Erythroblast (primary cell): ENCODE measurements at regions not wholly inside any gene's neighbourhood (a gene's known extent, or its start where the extent isn't known, plus 50 kb on each side); places are given as distances from the start of the nearest gene placed in this dataset.

ENCODE experiments used
- DNase-seq, 2 experiments: peaks; one replicate each; lab custom pipeline; 2025; lab: John Stamatoyannopoulos, UW
- GATA1 ChIP-seq: IDR thresholded peaks from 2 replicates; pipeline ENCODE4 v1.6.1; 2011; ENCODE audit warnings: low read depth, mild to moderate bottlenecking, control low read depth, low read length, moderate library complexity
- POLR2A ChIP-seq: IDR thresholded peaks from 2 replicates; pipeline ENCODE4 v1.6.1; 2011; ENCODE audit warnings: mild to moderate bottlenecking, low read length

DNA sequence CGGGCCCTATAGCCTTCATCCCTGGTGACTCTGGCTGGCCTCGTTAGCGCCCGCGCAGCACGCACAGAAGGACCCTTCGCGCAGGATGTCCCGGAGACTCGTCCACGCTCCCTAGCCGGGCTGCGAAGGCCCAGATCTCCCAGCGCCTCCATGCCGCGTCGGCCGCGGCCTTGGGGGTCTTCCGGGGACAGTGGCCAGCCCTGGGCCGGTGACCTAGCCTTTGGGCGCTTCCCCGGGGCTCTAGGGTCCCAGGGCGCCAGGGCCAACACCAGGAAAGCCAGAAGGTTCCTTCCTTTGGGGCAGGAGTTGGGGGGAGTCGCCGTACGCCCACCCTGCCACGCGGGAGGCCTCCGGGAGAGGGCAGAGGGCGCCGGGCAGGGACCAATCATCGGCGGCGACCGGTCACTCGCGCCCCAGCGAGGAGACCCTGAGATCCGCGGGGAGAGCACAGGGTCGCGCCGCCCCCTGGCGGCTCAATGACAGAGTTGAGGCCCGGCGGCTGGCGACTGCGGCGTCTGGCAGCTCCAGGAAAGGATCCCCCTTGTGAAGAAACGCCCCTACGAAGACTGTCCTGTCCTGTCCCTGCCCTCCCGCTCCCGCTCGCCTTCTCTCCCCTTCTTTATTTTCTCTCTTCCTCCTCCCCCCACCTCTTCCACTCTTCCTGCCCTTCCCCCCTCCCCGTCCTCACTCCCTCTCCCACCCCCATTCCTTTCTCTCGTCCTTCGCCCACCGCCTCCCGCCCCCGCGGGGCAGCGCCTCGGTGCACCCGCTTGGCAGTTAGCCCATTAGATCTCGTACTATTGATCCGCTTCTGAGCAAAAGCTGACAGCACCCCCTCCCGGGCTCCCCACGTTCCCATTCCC lies 62.3 kb upstream of the LBX1 start:
- TF ChIP-seq GATA1 (no peak), POLR2A (no peak)
- DNase-seq: peak; percentile 70 to 73

DNA sequence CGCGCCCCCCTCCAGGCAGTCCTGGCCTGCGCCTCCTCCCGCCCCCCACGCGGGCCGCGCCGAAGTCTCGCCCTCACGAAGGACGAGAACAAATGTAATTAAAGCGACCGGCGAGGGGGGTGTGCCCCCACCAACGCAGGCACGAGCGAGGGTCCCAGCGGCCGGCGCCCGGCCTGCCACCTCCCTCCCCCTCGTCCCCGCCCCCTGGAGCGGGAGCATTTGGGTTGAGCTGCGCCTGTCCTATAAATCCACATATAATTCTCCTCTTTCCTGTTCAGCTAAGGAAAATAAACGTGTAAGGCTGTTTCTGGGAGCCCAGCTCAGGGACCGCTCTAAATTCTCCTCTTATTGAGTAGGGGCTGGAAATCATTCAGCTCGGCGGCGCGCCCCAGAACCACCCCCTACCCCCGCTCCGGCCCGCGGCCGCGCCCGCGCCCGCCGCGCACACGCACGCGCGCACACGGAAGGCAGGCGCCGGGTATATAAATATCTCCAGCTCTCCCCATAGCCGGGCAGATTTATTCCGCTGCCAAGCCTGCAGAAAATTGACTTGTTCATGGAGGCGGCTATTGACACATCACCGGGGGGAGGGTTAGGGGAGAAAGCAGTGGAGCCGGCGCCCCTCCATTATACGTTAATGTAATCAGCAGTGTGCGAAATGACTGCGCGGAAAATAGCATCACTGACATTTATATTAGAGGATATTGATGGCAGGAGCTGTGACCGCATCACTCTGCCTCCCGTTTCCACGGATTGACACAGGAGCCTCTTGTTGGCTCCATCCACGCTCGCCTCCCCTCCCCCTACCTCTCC lies 61.6 kb upstream of the BTRC start:
- TF ChIP-seq GATA1: no peak
- no peak for TF ChIP-seq POLR2A
- DNase-seq: peak; percentile 31 to 47

DNA sequence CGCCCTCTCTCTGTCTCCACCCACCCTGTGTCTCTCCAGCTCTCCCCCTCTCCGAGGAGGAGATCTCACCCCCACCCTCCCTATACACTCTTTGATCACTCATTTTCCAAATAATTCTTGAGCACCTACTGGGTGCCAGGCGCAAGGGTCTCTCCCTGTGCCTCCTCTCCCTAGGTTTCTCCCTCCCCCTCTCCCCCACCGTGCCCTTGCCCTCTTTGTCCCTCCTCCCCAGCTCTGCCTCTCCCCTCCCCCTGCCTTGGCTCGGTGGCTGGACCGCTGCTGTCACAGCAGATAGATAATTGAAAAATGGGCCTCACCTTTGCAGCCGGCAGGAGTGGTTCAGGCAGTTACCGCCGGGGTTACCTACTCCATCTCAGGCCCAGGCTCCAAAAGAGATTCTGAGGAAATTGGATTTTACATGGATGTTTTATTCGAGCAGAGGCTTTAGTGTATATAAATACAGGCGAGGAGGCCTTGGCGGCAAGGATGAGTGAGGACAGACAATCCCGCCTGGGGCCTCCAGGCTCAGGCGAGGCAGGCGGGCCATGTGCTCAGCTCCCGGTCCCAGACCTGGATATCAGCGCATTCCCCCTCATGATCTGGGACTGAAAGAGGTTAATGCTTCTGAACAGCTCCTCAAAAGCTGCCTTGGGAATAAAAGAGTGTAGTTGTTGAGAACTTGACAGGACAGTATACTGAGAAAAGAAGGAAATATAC lies 60.8 kb upstream of the BTRC start:
- no peak for DNase-seq
- no peak for TF ChIP-seq GATA1
- no peak for TF ChIP-seq POLR2A

DNA sequence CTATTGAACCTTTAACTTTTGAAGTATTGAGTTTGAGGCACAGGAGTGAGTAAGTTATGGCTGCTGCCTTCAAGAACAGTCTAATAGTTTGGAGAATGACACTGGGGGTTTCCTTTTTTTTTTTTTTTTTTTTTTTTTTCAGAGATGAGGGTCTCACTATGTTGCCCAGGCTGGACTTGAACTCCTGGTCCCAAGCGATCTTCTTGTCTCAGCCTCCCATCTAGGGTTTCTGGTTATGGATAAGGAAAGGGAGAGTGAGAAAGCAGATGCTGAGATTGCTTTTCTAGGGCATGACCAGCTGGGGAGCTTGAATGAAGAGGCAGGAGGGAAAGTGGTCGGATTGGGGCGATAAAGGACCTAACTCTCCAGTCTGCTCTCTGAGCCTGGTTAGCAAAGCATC lies 59.9 kb upstream of the BTRC start:
- TF ChIP-seq POLR2A (no peak), GATA1 (no peak)
- DNase-seq: no peak

DNA sequence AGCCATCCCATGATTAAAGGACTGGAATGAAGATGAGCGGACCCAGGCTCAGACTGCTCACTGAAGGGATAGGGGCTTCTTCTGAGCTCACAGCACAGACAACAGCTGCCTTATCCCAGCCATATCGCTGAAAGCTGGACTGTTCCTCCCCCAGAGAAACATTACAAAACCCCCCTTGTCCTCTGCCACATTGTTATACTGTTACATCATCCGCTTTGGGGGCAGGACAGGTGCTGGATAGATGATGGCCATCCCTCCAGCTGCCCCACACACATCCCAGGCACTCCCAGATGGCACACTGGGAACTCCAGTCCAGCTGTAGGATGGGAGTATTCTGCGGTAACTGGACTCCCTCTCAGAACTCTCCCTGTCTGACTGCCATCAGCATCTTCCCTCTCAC lies 58.7 kb upstream of the BTRC start:
- no peak for DNase-seq
- no peak for TF ChIP-seq GATA1
- TF ChIP-seq POLR2A: no peak

DNA sequence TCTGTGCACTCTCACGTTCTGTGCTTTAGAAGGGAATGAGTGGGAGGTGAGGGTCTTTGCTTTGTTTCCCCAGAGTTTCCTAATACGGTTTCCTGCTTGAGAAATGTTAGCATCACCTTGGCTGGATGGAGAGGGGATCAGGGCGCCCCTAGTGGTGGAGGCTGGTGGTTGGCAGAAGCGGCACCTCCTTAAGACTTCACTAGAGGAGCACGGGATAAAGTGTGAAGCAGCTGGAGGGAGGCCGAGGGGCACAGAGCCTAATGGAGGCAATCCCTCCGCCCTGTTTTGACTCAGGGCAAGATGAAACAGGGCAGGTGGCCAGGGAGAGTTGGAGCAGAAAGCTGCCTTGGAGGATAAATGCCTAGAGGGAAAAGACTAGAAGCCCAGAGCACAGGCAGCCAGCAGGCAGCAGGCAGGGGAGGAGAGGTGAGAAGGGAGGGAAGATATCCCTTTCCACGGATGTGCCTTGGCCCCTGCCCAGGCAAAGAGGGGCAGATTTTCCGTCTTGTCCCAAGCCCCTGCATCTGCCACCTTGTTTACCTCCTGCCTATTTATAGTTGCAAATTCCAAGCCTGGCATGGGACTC lies 56.0 kb upstream of the BTRC start:
- TF ChIP-seq POLR2A (no peak), GATA1 (no peak)
- DNase-seq: peak; percentile 64 to 80

DNA sequence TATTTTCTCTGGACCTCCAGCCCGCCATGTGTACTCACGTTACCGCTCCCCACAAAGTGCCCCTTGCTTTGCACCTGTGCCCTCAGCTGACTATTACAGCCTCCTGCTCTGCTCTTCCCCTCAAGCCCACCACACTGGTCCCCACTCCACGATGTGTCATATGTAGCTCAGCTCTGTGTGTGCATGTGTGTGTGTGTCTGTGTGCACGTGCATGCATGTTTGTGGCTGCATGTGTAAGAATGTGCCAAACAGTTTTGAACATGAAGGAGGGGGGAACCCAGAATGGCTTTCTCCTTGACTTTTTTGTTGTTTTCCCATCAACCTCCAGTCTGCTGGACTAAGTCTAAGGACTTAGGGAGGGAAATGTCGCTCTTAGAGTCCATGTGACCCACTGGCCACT lies 54.8 kb upstream of the BTRC start:
- DNase-seq: no peak
- TF ChIP-seq POLR2A: no peak
- TF ChIP-seq GATA1: no peak

DNA sequence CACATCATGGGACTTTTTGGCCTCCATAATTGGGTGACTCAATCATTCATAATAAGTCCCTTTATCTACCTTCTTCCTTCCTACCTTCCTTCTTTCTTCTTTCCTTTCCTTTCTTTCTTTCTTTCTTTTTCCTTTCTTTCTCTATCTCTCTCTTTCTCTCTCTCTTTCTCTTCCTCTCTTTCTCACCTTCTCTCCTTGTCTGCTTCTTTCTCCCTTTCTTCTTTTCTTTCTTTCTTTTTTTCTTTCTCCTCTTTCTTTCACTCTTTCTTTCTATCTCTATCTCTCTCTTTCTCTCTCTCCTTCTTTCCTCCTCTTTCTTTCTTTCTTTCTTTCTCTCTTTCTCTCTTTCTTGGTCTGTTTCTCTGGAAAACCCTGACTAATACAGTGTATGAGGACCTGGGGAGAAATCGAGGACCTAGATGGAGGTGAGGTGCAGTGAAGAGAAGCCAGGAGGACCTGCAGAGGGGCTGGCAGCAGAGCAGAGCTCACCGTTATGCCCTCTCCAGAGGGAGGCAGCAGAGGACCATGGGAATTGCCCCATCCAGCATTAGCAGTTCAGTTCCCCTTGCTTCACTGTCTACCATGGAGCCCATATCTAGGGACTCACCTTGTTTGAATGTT lies 52.7 kb upstream of the BTRC start:
- peak; percentile 71 to 80 for DNase-seq

DNA sequence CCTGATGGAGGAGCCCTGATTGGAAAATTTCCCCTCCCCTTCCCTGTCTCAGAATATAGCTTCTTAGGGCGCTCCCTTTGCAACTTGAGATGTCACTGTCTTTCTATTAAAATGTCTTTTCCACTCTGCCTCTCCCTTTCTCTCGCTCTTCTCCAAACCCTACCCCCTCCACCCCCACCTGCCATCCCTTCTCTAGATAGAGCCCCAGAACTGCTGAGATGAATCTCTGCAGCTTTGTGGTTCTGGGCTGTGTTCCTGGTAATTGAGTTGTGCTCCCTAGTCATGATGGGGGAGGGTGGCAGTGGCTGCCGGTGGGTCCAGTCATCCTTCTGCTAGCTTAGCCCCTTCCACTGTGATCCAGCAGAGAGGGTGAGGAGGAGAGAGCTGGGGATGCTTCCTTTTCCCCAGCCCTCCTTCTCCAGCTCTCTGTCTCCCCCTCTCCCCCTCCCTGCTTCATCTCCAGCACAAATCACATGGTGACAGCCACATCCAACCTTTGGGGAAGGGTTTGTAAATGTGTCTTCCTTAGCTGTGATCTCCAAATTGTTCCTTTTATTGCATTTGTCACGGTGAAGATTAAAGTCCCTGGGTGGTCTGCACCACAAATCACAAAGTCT lies 50.8 kb upstream of the BTRC start:
- no peak for TF ChIP-seq GATA1
- no peak for TF ChIP-seq POLR2A
- no peak for DNase-seq

More for the DNA sequence above, 52.7 kb upstream of the BTRC start:
- TF ChIP-seq GATA1: no peak
- TF ChIP-seq POLR2A: no peak
